ENCODE measurements at regions not wholly inside any gene's neighbourhood (a gene's known extent, or its start where the extent isn't known, plus 50 kb on each side); places are given as distances from the start of the nearest gene placed in this dataset.

- no peak for DNase-seq (ENCODE audit: low spot score)
Observed at GRCh38 chr10:132467464-132468149, 70.0 kb upstream of the INPP5A start.

- no peak for DNase-seq (ENCODE audit: low spot score)
Observed at GRCh38 chr10:132468216-132468615, 69.4 kb upstream of the INPP5A start.

GRCh38 chr10:132468651-132469050 lies 68.9 kb upstream of the INPP5A start:
- no peak for DNase-seq (ENCODE audit: low spot score)

GRCh38 chr10:132469197-132469884 lies 68.2 kb upstream of the INPP5A start:
- no peak for DNase-seq (ENCODE audit: low spot score)

- DNase-seq (ENCODE audit: low spot score), result no peak
Observed at GRCh38 chr10:132470410-132471124, 67.0 kb upstream of the INPP5A start.

- no peak for DNase-seq (ENCODE audit: low spot score)
Observed at GRCh38 chr10:132471125-132471451, 66.5 kb upstream of the INPP5A start.

- DNase-seq (ENCODE audit: low spot score), result no peak
Observed at GRCh38 chr10:132471484-132471883, 66.1 kb upstream of the INPP5A start.

- DNase-seq (ENCODE audit: low spot score), result no peak
Observed at GRCh38 chr10:132475086-132475485, 62.5 kb upstream of the INPP5A start.

GRCh38 chr10:132476146-132477065 lies 61.2 kb upstream of the INPP5A start:
- peak; percentile 50 for DNase-seq (ENCODE audit: low spot score)

- DNase-seq (ENCODE audit: low spot score), result no peak
Observed at GRCh38 chr10:132477066-132477397, 60.6 kb upstream of the INPP5A start.

- no peak for DNase-seq (ENCODE audit: low spot score)
Observed at GRCh38 chr10:132477398-132478340, 59.9 kb upstream of the INPP5A start.

GRCh38 chr10:132478341-132479023 lies 59.1 kb upstream of the INPP5A start:
- no peak for DNase-seq (ENCODE audit: low spot score)

- DNase-seq (ENCODE audit: low spot score), result peak; percentile 30
Observed at GRCh38 chr10:132479024-132479602, 58.5 kb upstream of the INPP5A start.

GRCh38 chr10:132479603-132480221 lies 57.9 kb upstream of the INPP5A start:
- no peak for DNase-seq (ENCODE audit: low spot score)

GRCh38 chr10:132480356-132480755 lies 57.2 kb upstream of the INPP5A start:
- DNase-seq (ENCODE audit: low spot score), result no peak

GRCh38 chr10:132481690-132482089 lies 55.9 kb upstream of the INPP5A start:
- DNase-seq (ENCODE audit: low spot score), result no peak

GRCh38 chr10:132482090-132482800 lies 55.3 kb upstream of the INPP5A start:
- peak; percentile 59 for DNase-seq (ENCODE audit: low spot score)

- DNase-seq (ENCODE audit: low spot score), result no peak
Observed at GRCh38 chr10:132483394-132483793, 54.2 kb upstream of the INPP5A start.

GRCh38 chr10:132484922-132485321 lies 52.7 kb upstream of the INPP5A start:
- DNase-seq (ENCODE audit: low spot score), result no peak

All from SW480 (cell line).